ENCODE measurements at regions not wholly inside any gene's neighbourhood (a gene's known extent, or its start where the extent isn't known, plus 50 kb on each side); places are given as distances from the start of the nearest gene placed in this dataset.

DNA sequence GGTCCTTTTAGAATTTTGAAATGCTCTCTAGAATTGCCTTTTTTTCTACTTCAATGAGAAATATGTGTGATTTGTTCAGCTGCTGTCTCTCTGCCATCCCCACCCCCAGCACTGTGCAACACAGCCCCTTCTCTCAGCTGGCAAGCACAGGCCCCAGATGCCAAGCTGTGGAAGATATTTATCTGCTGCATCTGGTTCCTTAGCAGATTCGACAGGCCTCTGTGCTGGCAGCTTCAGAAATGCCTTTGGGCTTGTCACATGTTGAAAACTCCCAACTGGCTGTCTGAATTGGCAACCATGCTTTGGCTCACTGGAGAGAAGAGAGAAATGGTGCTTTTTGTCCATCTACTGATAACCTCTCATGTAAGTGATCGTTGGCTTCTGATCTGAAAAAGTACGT, 206.7 kb upstream of the C1orf87 start:
- Histone ChIP-seq H3K27ac (replicated peaks) (no peak overlapping the region), H3K27me3 (ENCODE audit: insufficient read depth, poor library complexity, severe bottlenecking) (no peaks in the 10 kb centered on the region), H3K4me3 (replicated peaks; ENCODE audit: insufficient read depth, low read length) (no peak overlapping the region)
- no peak for DNase-seq (ENCODE audit: low read depth in 1 of 2, low spot score in 1 of 2)
- TF ChIP-seq, protein P1, sequence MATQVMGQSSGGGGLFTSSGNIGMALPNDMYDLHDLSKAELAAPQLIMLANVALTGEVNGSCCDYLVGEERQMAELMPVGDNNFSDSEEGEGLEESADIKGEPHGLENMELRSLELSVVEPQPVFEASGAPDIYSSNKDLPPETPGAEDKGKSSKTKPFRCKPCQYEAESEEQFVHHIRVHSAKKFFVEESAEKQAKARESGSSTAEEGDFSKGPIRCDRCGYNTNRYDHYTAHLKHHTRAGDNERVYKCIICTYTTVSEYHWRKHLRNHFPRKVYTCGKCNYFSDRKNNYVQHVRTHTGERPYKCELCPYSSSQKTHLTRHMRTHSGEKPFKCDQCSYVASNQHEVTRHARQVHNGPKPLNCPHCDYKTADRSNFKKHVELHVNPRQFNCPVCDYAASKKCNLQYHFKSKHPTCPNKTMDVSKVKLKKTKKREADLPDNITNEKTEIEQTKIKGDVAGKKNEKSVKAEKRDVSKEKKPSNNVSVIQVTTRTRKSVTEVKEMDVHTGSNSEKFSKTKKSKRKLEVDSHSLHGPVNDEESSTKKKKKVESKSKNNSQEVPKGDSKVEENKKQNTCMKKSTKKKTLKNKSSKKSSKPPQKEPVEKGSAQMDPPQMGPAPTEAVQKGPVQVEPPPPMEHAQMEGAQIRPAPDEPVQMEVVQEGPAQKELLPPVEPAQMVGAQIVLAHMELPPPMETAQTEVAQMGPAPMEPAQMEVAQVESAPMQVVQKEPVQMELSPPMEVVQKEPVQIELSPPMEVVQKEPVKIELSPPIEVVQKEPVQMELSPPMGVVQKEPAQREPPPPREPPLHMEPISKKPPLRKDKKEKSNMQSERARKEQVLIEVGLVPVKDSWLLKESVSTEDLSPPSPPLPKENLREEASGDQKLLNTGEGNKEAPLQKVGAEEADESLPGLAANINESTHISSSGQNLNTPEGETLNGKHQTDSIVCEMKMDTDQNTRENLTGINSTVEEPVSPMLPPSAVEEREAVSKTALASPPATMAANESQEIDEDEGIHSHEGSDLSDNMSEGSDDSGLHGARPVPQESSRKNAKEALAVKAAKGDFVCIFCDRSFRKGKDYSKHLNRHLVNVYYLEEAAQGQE (IDR thresholded peaks at IDR 0.05; ENCODE audit: insufficient replicate concordance, low read depth) = no peak
- no peak for TF ChIP-seq GABPA (IDR thresholded peaks at IDR 0.05; ENCODE audit: low read depth)
- no peak for TF ChIP-seq POLR2AphosphoS5 (IDR thresholded peaks at IDR 0.05; ENCODE audit: low read depth)
- TF ChIP-seq SPI1 (IDR thresholded peaks at IDR 0.05; ENCODE audit: borderline replicate concordance, low read depth) = no peak
- TF ChIP-seq CTCF (IDR thresholded peaks at IDR 0.05; ENCODE audit: insufficient read depth, low read length) = no peak

DNA sequence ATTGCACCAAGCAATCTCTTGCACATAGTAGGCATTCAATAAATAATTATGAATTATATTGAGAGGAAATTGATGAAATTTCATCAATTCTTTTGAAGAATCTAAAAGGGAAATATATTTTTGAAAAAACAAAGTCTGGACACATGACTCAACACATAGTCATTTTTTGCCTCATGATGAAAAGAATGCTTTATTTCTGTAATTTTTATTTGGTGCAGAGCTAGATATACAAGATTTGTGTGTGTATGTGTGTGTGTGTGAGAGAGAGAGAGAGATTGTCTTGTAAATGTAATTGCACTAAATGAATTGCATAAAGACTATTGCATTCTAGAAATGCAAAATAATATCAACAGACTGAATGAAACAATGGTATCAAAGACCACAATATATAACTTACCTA, 206.2 kb upstream of the C1orf87 start:
- H3K27ac ChIP-seq (replicated peaks) = no peak overlapping the region
- no peak overlapping the region for H3K4me3 ChIP-seq (replicated peaks; ENCODE audit: insufficient read depth, low read length)
- no peak for TF ChIP-seq CTCF (IDR thresholded peaks at IDR 0.05; ENCODE audit: insufficient read depth, low read length)
- TF ChIP-seq, protein P1 (IDR thresholded peaks at IDR 0.05; ENCODE audit: insufficient replicate concordance, low read depth) = no peak
- no peak for TF ChIP-seq POLR2AphosphoS5 (IDR thresholded peaks at IDR 0.05; ENCODE audit: low read depth)
- TF ChIP-seq GABPA (IDR thresholded peaks at IDR 0.05; ENCODE audit: low read depth) = no peak
- TF ChIP-seq SPI1 (IDR thresholded peaks at IDR 0.05; ENCODE audit: borderline replicate concordance, low read depth) = no peak
- no peaks in the 10 kb centered on the region for H3K27me3 ChIP-seq (ENCODE audit: insufficient read depth, poor library complexity, severe bottlenecking)
- DNase-seq (ENCODE audit: low read depth in 1 of 2, low spot score in 1 of 2) = no peak

- no peak for DNase-seq (ENCODE audit: low read depth in 1 of 2, low spot score in 1 of 2)
- Histone ChIP-seq H3K27me3 (ENCODE audit: insufficient read depth, poor library complexity, severe bottlenecking) (peaks cover 2% of the 10 kb centered on the region), H3K27ac (replicated peaks) (no peak overlapping the region), H3K4me3 (replicated peaks; ENCODE audit: insufficient read depth, low read length) (no peak overlapping the region)
- TF ChIP-seq, protein P1 (IDR thresholded peaks at IDR 0.05; ENCODE audit: insufficient replicate concordance, low read depth) = no peak
- TF ChIP-seq SPI1 (IDR thresholded peaks at IDR 0.05; ENCODE audit: borderline replicate concordance, low read depth) (no peak), CTCF (IDR thresholded peaks at IDR 0.05; ENCODE audit: insufficient read depth, low read length) (no peak), GABPA (IDR thresholded peaks at IDR 0.05; ENCODE audit: low read depth) (no peak), POLR2AphosphoS5 (IDR thresholded peaks at IDR 0.05; ENCODE audit: low read depth) (no peak)
Measured at GRCh38 chr1:60277269-60277668, 203.7 kb upstream of the C1orf87 start.

All from HL-60 (cell line).